GM21825 (cell line): ENCODE measurements at regions not wholly inside any gene's neighbourhood (a gene's known extent, or its start where the extent isn't known, plus 50 kb on each side); places are given as distances from the start of the nearest gene placed in this dataset.

Source experiments
- ATAC-seq: cut with Tn5 transposase; IDR thresholded peaks from one replicate; pipeline ENCODE4 v1.9.1; 2021; ENCODE audit warnings: mild to moderate bottlenecking, moderate library complexity; ENCODE audit not compliant: unreplicated experiment

DNA sequence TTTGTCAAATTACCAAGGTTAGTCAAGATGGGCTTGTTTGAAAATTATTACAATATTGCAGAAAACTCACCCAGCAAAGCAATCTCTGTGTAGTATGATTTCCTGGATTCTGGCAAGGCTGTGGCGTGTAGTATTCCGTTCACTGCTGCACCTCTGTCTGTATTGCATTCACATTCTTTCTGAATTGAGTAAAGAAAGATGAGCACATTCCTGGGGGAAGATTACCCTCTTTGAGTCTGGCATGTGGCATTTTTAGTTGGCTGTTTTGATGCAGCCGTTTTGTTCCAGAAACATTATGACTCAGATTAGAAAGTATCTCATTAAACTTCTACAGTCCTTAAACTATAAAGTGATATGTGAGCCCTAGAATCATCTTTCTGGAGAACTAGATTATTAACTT, 197.7 kb downstream of the TENT4A start:
- no peak for ATAC-seq

DNA sequence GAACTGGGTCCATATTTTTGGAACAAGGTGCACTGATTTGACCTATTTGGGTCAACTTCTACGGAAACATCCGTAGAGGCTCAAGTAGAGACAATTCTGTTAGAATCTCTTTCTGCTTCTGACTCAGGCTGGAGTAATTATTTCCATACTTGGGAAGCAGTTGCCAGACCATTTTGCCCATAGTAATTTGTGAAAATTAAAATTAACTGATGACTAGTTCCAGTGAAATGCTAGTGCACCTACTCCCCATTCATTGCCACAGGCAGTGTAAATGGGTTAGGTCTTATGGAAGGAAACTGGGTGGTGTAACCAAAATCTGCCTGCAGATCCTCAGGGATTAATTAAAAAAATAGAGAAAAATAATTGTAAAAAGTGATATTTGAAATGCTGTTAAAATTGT, 201.1 kb downstream of the TENT4A start:
- no peak for ATAC-seq

DNA sequence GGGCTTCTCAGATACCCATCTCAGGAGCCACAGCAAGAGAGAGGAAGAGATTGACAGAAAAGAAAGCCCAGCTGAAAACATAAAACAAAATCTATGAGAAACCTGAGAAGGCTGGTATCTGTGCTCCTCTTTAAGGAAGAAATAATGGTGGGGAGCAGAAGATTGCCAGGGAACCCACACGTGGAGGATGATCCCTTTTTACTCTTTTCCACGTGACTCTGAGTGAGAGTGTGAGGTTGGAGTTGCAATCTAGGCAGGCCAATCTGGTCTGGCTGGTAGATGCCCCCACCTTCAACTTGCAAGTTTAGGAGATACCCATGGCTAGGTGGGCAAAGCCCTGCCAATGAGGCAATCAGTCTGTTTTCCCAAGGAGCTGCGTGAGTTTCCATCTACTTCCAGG, 202.3 kb downstream of the TENT4A start:
- ATAC-seq: no peak

DNA sequence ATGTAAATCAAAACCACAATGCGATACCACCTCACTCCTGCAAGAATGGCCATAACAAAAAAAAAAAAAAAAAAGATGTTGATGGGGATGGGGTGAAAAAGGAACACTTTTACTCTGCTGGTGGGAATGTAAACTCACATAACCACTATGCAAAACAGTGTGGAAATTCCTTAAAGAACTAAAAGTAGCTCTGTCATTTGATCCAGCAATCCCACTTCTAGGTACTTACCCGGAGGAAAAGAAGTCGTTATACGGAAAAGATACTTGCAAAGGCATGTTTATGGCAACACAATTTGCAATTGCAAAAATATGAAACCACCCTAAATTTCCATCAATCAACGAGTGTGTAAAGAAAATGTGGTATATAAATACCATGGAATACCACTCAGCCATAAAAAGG, 205.0 kb downstream of the TENT4A start:
- ATAC-seq: no peak

DNA sequence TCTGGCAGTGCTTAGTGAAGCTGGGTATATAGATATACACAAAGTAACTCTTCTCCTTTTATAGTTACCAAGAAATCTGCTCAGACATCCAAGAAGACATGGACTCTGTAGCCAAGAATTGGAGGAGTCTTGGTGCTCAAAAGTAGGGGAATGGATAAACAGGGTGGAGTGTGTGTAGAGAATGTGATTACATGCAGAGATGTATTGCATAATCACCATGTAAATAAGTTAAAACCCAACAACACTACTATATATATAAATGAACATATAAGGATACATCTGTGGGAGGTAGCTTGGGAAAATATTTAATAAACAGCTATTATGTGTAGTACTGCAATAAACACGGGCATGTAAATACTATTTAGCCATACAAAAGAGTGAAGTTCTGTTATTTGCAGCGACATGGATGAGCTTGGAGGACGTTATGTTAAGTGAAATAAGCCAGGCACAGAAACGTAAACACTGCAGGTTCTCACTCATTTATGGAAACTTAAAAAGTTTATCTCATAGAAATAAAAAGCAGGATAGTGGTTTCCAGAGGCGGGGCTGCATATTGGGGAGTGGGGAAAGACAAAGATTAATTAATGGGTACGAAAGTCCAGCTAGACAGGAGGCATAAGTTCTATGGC, 207.5 kb downstream of the TENT4A start:
- no peak for ATAC-seq

DNA sequence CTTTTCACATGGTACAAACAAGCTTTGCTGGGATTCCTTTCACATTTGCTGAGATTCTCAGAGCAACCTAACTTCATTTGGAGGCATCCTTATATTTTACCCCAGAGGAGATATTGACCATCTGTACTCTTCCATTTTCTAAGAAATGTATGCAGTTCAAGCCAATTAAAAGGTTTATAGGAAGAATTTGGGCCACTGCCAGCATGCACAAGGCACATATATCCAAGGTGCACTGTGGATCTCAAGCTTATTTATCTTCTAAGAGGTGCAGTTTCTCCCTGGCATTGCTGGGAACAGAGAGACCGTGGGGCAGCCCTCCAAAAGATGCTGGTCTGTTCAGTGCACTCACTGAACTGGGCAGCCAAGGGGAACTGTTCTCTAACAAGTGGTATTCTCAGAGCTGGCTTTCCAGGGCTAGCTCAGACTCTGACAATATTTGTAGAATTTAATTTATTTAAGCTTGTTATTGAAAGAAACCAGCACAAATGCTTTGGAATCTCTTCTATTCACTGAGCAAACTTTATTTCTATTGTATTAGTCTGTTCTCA, 213.3 kb downstream of the TENT4A start:
- ATAC-seq: no peak

DNA sequence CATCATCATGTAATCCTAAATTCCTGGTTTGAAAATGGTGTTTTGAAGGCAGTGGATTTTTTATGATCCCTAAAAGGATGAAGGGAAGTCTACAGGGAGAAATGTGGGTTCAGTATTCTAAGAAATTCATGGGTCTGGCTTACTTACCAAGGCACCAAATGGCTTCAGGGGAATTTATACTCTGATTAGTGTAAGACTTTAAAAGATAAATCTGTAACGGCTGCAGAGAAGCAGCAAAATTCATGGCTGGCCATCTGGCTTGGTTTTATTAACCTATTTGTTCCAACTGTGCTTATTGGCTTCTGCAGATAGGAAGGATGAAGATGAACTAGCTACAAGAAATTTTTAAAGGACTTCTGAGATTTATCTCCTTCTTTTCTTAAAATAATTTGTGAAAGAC, 222.8 kb downstream of the TENT4A start:
- ATAC-seq: no peak

DNA sequence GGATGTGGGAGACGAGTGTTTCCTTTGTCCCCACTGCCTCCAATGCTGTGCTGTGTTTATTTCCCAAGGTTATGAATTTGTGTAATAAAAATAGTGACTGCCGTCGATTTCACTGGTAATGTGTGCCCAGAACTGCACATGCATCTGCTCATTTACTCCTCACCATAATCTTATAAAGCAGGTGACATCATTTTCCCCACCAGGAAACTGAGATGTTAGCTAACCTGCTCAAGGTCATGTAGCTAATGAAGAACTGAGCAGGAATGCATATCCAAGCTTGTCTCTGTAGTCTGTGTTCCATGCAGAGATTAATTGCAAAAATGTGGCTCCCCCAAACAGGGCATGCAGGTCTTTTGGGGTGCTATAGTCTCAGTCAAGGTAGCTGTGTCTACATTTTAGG, 224.4 kb downstream of the TENT4A start:
- ATAC-seq: no peak

DNA sequence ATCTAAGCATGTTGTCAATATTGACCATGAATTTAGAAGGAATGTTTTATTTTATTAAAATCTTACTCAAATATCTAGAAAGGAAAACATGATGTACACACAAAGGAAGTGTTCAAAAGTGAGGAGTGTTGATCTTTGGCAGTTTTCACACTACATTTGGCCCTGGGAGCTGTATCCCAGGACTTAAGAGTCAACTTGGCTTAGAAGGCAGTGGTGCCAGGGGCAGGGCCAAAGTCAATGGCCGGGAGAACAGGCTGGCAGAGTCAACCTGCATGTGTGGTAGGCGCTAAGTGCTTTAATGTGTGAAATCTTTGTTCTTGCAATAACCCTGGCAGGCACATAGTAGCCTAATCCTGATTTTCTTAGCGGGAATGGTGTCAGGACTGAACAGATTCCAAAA, 228.4 kb downstream of the TENT4A start:
- no peak for ATAC-seq

DNA sequence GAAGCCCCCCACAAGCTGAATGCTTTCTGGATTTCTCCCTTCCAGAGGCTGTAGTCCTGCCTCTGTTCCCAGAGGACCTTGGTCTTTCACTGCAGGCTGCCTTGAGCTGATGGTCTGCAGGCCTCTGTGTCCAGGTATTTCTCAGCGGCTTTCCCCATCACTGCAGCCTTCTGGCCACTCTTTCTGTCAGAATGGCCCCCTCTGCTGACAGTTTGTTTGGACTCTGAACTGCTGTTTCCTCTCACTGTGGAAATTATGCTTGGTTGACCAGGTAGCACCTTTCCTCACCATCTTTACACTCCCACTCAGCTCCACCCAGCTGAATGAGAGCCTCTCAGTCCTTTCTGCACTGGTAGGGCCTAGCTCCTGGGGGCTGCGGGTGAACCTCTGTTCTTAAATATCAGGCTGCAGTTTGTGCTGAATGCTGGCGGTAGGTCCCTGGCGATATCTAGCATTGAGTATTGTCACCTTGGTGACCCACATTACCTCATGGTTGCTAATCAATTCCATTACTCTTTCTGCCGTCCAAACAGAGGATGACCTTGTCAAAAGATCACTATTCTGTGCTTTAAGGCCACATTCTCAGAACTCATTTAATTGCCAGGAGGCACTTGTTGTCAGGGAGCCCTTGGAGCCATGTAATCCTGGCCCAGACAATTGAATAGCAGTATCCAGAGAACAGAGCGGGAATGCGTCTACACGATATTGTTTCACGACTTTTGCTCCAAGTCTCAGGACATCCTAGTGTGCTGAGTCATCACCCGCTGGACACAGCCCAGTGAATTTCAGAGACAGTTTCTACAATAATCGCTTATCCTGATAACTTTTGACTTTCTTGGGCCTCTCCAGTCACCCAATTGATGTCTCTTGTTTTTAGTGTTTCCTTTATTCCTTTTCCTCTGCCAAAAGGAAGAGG, 230.2 kb downstream of the TENT4A start:
- no peak for ATAC-seq

DNA sequence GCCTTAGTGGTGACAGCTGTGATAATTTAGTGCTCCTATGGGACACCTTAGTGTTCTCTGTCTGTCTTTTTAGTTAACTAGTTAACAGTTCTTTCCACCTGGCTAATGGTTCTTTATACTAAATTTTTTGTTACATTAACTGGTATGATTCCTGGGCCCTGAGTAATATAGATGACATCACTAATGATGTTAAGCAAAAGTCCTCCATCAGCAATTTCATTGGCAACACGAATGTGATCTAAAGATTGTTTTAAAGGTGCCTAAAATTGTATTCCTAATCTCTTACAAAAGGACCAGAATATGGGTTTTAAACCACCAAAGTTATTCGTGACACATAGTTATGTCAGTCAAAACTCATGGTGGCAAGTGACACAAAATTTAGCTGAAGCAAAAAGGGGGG, 235.3 kb downstream of the TENT4A start:
- ATAC-seq: no peak

DNA sequence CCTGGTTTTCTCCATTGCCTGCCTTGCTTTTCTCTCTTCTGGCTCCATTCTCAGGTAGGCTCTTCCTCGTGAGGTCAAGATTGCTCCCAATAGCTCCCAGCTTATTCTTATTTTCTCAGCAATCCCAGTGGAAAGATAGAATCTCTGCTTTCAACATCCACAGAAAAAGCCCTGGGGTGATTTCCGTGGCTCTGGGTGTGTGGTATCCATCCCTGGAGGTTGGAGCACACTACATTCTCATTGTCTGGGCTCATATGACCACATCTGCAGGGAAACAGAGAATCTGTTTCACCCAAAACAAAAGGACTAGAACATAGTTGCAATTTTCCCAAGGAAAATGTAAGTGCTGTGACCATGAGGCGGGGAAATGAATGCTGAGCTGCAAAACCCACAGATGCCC, 236.0 kb downstream of the TENT4A start:
- no peak for ATAC-seq

DNA sequence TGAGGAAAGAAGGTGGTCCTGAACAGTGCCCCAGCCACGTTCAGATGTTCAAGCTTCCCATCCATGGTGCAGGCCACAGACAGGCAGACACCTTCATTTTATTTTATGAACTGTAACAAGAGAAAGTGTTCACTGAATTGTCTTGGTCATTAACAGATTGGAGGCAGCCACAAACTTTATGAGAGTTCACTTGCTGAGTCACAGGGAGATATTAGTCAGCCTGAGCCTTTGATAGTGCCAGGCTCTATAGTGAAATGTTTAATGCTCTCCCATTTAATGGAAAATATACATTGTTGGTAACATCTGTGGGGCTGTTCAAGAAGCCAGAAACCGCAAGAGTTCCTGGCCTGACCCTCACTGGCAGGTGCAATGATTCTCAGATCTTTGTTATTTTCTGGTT, 237.0 kb downstream of the TENT4A start:
- ATAC-seq: no peak

DNA sequence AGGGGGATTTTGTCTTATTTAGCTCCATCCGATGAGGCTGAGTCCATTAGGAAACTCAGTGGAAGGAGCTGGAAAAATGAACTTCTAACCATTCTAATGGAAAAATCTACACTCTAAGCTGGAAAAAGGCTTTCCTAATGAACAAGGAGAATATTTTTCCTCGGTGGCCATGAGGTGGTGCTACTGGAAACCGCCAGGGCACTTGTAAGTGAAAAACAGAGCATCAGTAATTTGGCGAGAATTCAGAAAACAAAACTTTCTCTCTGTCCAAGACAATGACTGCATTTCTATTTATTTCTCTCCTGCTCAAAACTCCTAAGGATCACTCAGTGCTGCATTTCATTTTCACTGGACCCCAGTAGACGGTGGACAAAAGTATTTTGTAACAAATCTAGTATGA, 237.6 kb downstream of the TENT4A start:
- no peak for ATAC-seq

DNA sequence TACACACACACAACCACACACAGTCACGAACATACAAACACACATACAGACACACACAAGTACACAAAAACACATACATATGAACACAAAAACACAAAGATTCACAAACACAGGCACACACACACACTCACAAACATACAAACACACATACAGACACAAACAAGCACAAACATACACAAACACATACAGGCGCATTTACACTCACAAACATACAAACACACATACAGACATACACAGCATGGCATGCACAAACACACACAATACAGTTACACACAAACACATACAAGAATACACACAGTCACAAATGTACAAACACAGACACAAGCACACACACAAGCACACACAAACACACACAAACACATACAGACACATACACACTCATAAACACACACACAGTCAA, 247.9 kb downstream of the TENT4A start:
- no peak for ATAC-seq

DNA sequence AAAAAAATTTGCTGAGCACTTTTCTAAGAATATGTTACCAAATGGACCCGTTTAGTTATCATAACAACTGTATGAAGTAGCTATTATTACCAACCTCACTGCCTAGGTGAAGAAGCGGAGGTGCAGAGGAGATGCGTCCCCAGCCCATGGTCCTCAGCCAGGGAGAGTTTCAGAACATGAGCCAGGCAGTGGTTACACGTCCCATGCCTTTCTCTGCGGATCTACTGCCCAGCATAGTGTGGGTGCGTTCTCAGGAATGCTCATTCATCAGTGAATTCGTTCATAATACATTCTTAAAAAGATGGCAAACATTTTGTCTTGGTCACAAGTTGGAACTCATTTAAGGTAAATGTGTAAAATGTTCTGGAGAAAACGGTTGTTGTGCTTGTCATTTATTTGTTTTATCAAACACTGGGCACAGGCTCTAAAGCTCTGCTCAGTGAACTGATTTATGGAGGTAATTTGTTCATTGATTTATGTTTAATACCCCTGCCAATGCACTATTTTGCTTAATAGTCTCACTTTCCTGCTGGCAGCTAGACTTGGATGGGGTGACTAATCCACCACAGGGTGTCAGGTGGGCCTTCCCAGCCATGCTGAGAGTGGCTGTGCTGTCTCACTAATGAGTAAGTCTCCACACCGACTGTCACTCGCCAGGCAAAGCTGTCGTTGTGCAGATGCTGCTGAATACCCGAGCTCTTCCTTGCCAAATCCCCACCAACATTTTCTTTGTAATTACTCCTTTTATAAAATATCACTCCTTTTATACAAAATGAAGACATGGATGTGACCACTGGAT, 248.8 kb downstream of the TENT4A start:
- no peak for ATAC-seq

DNA sequence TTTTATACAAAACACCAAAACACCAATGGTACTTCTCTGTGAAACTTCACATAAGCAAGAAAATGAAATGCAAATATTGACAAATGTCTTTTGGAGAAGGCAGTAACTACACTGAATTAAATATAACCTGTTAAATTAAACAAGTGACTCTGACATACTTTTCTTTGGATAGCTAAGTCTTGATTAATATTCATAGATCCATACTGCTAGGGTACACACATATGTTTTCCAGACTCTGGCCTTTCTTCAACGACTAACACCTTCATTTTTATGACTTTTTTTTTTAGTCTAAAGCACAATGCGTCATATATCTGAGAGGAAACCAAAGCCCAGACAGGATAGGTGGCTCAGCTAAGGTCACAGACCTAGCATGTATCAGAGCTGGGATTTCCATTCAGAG, 263.7 kb downstream of the TENT4A start:
- ATAC-seq: no peak

DNA sequence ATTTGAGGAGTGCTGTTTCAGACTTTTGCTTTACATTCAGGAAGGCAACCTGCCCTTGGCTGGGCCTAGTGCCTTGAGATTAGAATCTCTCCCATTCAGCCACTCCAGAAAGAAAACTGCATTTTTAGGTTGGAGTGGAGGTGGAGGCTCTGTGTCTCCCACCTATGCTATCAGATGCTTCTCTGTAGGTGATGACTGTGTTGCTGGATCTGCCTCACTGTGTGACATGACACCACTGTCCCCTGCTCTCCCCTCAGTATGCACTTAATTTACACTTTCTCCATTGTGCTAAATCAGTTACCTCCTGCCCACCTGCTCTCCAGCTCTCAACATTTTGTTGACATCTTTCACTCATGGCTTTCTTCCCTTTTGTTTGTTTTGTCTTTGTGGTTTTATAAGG, 265.8 kb downstream of the TENT4A start:
- no peak for ATAC-seq

DNA sequence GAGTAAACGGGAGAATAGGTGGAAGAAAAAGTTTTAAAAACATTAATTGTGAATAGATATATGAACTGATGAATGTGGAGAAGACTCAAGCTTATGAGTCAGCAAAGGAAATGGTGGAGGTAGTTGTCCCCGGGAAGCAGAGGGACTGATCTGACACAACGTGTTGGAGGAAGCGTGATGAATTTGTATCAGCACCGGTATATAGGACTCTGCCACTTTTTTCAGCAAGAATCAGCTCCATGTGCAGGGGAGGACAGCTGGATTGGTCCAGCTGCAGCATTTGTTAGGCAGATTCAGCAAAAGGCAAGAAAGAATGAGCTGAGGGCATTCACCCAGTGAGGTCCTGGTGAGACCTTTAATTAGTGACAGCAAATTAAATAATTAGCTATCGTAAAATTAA, 276.0 kb downstream of the TENT4A start:
- ATAC-seq: no peak

DNA sequence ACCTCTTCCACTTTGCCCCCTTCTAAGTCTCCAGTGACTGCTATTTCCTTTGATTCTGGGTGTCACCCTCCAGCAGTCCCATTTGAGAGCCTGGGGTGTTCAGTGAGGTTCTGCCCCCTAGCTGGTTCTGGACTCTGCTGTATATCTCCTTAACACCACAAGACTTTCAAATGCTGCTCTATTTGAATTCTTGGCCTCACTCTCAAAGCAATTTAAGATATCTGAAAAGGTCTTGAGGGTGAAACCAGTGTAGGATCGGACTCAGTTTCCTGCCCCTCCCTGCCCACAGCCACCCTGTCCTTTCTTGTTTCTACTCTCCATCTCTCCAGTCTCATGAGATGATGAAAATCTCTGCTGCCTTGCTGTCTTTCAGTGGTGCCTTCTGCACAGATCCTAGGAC, 280.9 kb downstream of the TENT4A start:
- no peak for ATAC-seq

DNA sequence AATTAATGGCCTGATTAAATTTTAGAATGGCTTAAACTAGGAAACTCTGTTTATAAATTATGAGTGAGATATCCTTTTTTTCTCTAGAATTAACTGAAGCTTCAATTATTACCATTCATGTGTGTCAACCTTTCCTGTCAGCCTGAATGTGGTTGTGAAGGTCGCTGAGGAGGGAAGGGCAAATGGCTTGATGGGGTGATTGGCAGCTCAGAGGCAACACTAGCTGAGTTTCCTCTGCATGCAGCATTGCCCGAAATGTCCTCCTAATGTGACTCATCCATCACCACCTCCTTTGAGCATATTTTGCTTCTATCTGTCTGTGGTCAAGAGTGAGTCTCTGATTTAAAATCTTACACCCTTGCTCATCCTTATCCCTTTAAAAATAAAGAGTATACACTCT, 281.9 kb downstream of the TENT4A start:
- ATAC-seq: no peak

DNA sequence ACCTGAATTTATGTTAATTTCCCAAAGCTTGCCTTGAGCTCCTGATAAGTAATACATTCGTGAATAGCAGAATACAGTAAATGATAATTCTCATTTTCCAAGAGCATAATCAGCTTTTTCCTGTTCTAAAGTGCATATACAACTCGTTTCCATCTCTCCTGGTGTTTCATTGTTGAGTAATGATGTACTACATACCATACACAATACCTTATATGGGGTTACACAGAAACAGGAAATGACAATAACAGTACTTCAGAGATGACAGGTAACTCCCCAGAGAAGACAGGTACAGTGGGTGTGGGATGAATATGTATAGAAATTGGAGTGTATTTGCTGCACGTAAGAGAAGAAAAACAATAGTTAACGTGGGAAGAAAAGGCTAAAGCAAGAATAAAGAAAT, 287.1 kb downstream of the TENT4A start:
- no peak for ATAC-seq
